ENCODE measurements at regions not wholly inside any gene's neighbourhood (a gene's known extent, or its start where the extent isn't known, plus 50 kb on each side); places are given as distances from the start of the nearest gene placed in this dataset.
A peak's percentile ranks its signal among the peaks of the same experiment; 100 is the strongest.

DNA sequence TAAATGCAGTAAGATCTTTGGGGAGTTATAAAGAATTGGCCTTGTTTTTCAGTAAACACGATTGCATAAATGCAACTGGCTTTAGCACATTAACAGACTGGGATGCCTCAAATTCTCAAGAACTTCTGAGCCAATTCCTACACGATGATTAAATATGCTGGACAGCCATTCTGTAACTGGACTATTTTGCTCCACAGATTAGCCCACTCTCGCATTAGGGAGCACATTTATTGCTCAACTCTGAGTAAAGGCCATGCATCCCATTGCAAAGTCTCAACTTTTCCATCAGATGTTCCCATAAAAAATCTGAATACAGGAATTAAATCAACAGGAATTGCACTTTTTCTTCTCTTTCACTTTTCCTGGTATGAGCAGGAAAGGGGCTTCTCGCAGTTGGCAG lies 66.7 kb upstream of the PRICKLE2 start:
- 49 to 72% (median 53%) methylated on average over 4 of the region's 4 CpGs for WGBS, 3 donors
- TF ChIP-seq, protein P1, sequence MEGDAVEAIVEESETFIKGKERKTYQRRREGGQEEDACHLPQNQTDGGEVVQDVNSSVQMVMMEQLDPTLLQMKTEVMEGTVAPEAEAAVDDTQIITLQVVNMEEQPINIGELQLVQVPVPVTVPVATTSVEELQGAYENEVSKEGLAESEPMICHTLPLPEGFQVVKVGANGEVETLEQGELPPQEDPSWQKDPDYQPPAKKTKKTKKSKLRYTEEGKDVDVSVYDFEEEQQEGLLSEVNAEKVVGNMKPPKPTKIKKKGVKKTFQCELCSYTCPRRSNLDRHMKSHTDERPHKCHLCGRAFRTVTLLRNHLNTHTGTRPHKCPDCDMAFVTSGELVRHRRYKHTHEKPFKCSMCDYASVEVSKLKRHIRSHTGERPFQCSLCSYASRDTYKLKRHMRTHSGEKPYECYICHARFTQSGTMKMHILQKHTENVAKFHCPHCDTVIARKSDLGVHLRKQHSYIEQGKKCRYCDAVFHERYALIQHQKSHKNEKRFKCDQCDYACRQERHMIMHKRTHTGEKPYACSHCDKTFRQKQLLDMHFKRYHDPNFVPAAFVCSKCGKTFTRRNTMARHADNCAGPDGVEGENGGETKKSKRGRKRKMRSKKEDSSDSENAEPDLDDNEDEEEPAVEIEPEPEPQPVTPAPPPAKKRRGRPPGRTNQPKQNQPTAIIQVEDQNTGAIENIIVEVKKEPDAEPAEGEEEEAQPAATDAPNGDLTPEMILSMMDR (IDR thresholded peaks at IDR 0.05): no peak
- intact Hi-C loops (cut with DNase I): no loop called here
- ATAC-seq (peak; percentile 36 to 87 (median 68)), DNase-seq (no peak)
- Histone ChIP-seq H3K27me3 (ENCODE audit: insufficient read depth in 3 of 3, low read length in 2 of 3) (no peaks in the 10 kb centered on the region), H3K27ac (no peak overlapping the region), H3K9me3 (peaks cover 4% of the 10 kb centered on the region), H3K36me3 (ENCODE audit: insufficient read depth in 1 of 2, low read depth in 1 of 2) (no peaks in the 10 kb centered on the region), H3K4me1 (no peaks in the 10 kb centered on the region), H3K4me3 (no peak overlapping the region)

DNA sequence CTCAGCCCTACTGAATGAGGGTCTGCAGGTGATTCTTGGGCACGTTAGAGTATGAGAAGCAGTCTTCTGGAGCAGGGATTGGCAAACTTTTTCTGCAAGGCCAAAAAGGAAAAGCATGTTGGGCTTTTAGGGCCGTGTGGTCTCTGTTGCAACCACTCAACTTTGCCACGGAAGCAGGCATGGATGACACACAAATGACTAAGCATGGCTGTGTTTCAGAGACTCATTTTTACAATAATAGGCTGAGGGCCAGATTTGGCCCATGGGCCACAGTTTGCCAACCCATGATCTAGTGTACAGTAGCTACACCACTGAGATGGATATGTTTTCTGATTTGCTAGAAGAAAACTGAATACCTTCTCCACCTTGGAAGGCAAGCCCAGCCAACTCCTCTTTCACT lies 66.1 kb upstream of the PRICKLE2 start:
- 36 to 49% (median 37%) methylated on average over 3 of the region's 3 CpGs for WGBS, 3 donors
- peak; percentile 48 to 85 (median 74) for ATAC-seq
- DNase-seq: peak; percentile 47 to 63

DNA sequence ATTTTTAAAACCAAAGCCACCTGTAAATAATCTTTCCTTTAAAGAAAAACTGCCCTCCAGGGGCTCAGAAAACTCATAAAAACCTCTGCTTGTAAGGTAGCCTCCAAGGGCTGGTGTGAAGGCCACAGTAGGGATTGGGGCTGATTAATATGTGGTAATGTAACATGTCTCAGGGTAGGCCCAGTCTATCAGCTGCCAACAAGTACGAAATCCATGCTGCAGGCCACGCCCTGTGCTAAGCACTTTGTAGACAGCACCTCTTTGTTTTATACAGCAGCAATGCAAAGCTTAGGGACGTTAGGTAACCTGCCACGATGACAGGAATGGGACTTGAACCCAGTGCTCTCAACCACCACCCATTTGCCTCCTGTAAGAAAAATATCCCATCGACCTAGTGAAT lies 65.6 kb upstream of the PRICKLE2 start:
- Histone ChIP-seq H3K27ac (no peak overlapping the region), H3K27me3 (ENCODE audit: insufficient read depth in 3 of 3, low read length in 2 of 3) (no peaks in the 10 kb centered on the region), H3K36me3 (ENCODE audit: insufficient read depth in 1 of 2, low read depth in 1 of 2) (no peaks in the 10 kb centered on the region), H3K4me3 (no peak overlapping the region), H3K4me1 (no peaks in the 10 kb centered on the region), H3K9me3 (no peaks in the 10 kb centered on the region)
- DNase-seq (no peak), ATAC-seq (no peak)
- intact Hi-C loops (cut with DNase I): no loop called here
- TF ChIP-seq, protein P1 (IDR thresholded peaks at IDR 0.05): no peak
- WGBS, 3 donors: 76 to 86% (median 80%) methylated on average over 5 of the region's 5 CpGs

More for the DNA sequence above, 66.1 kb upstream of the PRICKLE2 start:
- intact Hi-C loops (cut with DNase I): no loop called here
- Histone ChIP-seq H3K4me3 (no peak overlapping the region), H3K9me3 (no peaks in the 10 kb centered on the region), H3K27ac (no peak overlapping the region), H3K36me3 (ENCODE audit: insufficient read depth in 1 of 2, low read depth in 1 of 2) (no peaks in the 10 kb centered on the region), H3K27me3 (ENCODE audit: insufficient read depth in 3 of 3, low read length in 2 of 3) (no peaks in the 10 kb centered on the region), H3K4me1 (no peaks in the 10 kb centered on the region)
- TF ChIP-seq, protein P1 (IDR thresholded peaks at IDR 0.05): no peak

DNA sequence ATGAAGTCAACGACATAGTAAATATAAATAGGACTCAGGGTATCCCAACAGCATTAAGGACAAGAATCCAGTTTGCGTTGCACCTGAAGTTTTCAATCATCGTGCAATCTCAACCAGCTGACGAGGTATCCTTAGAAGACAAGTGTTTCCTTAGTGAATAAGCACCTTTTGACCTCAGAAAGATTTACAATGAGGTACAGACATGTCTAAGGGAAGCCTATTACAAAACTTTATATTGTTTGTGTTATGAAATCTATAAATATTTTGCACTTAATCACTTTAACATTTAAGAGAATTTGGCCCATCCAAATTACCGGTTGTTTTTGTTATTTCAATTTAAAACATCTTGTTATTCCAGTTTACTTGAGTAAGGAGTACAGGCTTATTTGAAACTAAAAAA lies 64.9 kb upstream of the PRICKLE2 start:
- intact Hi-C loops (cut with DNase I): no loop called here
- no peak for ATAC-seq
- H3K27me3 ChIP-seq (ENCODE audit: insufficient read depth in 3 of 3, low read length in 2 of 3): no peaks in the 10 kb centered on the region
- H3K4me3 ChIP-seq: no peak overlapping the region
- WGBS, 3 donors: 72 to 79% (median 76%) methylated on average over 5 of the region's 5 CpGs
- H3K4me1 ChIP-seq: no peaks in the 10 kb centered on the region
- no peaks in the 10 kb centered on the region for H3K36me3 ChIP-seq (ENCODE audit: insufficient read depth in 1 of 2, low read depth in 1 of 2)
- no peak for DNase-seq
- H3K9me3 ChIP-seq: no peaks in the 10 kb centered on the region
- H3K27ac ChIP-seq: no peak overlapping the region
- TF ChIP-seq, protein P1 (IDR thresholded peaks at IDR 0.05): no peak

DNA sequence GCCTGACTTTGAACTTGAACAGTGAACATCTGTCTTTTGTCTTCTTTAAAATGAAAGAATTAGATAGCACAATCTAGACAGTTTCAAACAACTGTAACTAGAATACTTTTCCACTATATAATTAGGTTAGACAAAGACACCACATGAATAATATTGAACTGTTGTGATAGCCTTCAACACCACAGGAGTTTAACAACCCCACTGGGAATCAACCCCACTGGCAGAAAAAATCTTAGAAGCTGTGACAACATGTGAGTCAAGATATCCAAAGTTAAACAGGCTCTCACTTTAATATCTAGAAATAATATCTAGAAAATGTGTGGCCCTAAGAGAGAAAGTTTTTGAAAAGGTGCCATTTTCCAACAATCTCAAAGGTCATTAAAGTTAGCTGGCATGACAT lies 64.4 kb upstream of the PRICKLE2 start:
- Histone ChIP-seq H3K4me3 (no peak overlapping the region), H3K27me3 (ENCODE audit: insufficient read depth in 3 of 3, low read length in 2 of 3) (no peaks in the 10 kb centered on the region), H3K9me3 (no peaks in the 10 kb centered on the region), H3K27ac (no peak overlapping the region), H3K36me3 (ENCODE audit: insufficient read depth in 1 of 2, low read depth in 1 of 2) (no peaks in the 10 kb centered on the region), H3K4me1 (no peaks in the 10 kb centered on the region)
- intact Hi-C loops (cut with DNase I): no loop called here
- no peak for ATAC-seq
- no peak for DNase-seq
- TF ChIP-seq, protein P1 (IDR thresholded peaks at IDR 0.05): no peak
